SK-N-SH treated with all-trans-retinoic acid at 6 μM for 48 hours (cell line): ENCODE measurements at regions not wholly inside any gene's neighbourhood (a gene's known extent, or its start where the extent isn't known, plus 50 kb on each side); places are given as distances from the start of the nearest gene placed in this dataset.

Experiments
- ATAC-seq: fragments of 200-7000 bp; cut with Tn5 transposase; 3 replicates; pipeline ENCODE4 v1.9.1; 2020; ENCODE audit warnings: mild to moderate bottlenecking, moderate library complexity
- ARNTL ChIP-seq: fragments of 450-650 bp; formaldehyde crosslinking; IDR thresholded peaks from 2 replicates; pipeline ENCODE4 v1.5.0; 2020; ENCODE audit warnings: low read depth, mild to moderate bottlenecking, moderate library complexity, borderline replicate concordance
- BACH2 ChIP-seq: fragments of 250-450 bp; sonication (Bioruptor Pico); IDR thresholded peaks from 2 replicates; pipeline ENCODE4 v1.9.0; 2021; ENCODE audit warnings: mild to moderate bottlenecking, borderline replicate concordance
- CREB5 ChIP-seq: fragments of 250-450 bp; sonication (Bioruptor Pico); IDR thresholded peaks from 2 replicates; pipeline ENCODE4 v1.5.1; 2020; ENCODE audit warnings: low read depth, mild to moderate bottlenecking, moderate library complexity
- CSDC2 ChIP-seq: fragments of 250-450 bp; sonication (Bioruptor Pico); IDR thresholded peaks from 2 replicates; pipeline ENCODE4 v1.5.0; 2020; ENCODE audit warnings: mild to moderate bottlenecking, moderate library complexity
- ESRRG ChIP-seq: fragments of 250-450 bp; sonication (Bioruptor Pico); IDR thresholded peaks from 2 replicates; pipeline ENCODE4 v1.6.1; 2021; ENCODE audit warnings: mild to moderate bottlenecking
- GLIS3 ChIP-seq: fragments of 250-450 bp; sonication (Bioruptor Pico); IDR thresholded peaks from 2 replicates; pipeline ENCODE4 v1.5.0; 2020; ENCODE audit warnings: mild to moderate bottlenecking, moderate library complexity
- ISL1 ChIP-seq: fragments of 250-450 bp; sonication (Bioruptor Pico); IDR thresholded peaks from 2 replicates; pipeline ENCODE4 v2.1.2; 2022; ENCODE audit warnings: mild to moderate bottlenecking, moderate library complexity
- OSR1 ChIP-seq: fragments of 250-450 bp; sonication (Bioruptor Pico); IDR thresholded peaks from 2 replicates; pipeline ENCODE4 v1.8.0; 2022; ENCODE audit warnings: moderate library complexity, mild to moderate bottlenecking, inconsistent platforms
- PATZ1 ChIP-seq: fragments of 250-450 bp; sonication (Bioruptor Pico); IDR thresholded peaks from 2 replicates; pipeline ENCODE4 v1.8.0; 2020; ENCODE audit warnings: mild to moderate bottlenecking, moderate library complexity, borderline replicate concordance
- POU6F1 ChIP-seq: fragments of 250-450 bp; sonication (Bioruptor Pico); IDR thresholded peaks from 2 replicates; pipeline ENCODE4 v1.8.0; 2021; ENCODE audit warnings: low read depth, mild to moderate bottlenecking, moderate library complexity, borderline replicate concordance
- PPARA ChIP-seq: fragments of 250-450 bp; sonication (Bioruptor Pico); IDR thresholded peaks from 2 replicates; pipeline ENCODE4 v1.5.0; 2020; ENCODE audit warnings: mild to moderate bottlenecking, borderline replicate concordance
- RARB ChIP-seq: fragments of 250-450 bp; sonication (Bioruptor Pico); IDR thresholded peaks from 2 replicates; pipeline ENCODE4 v1.8.0; 2021; ENCODE audit warnings: mild to moderate bottlenecking, moderate library complexity
- TCF4 ChIP-seq: fragments of 250-450 bp; sonication (Bioruptor Pico); IDR thresholded peaks from 2 replicates; pipeline ENCODE4 v1.8.0; 2021; ENCODE audit warnings: mild to moderate bottlenecking, moderate library complexity, borderline replicate concordance
- TOX ChIP-seq: fragments of 250-450 bp; sonication (Bioruptor Pico); IDR thresholded peaks from 2 replicates; pipeline ENCODE4 v1.8.0; 2021; ENCODE audit warnings: mild to moderate bottlenecking, moderate library complexity, borderline replicate concordance
- ZFP3 ChIP-seq: fragments of 250-450 bp; sonication (Bioruptor Pico); IDR thresholded peaks from 2 replicates; pipeline ENCODE4 v1.5.0; 2020; ENCODE audit warnings: mild to moderate bottlenecking, moderate library complexity
- ZFP30 ChIP-seq: fragments of 450-650 bp; formaldehyde crosslinking; IDR thresholded peaks from 2 replicates; pipeline ENCODE4 v1.5.0; 2022; ENCODE audit warnings: mild to moderate bottlenecking, moderate library complexity
- ZNF565 ChIP-seq: fragments of 450-650 bp; formaldehyde crosslinking; conservative IDR thresholded peaks from 2 replicates; pipeline ENCODE4 v1.5.0; 2020; ENCODE audit warnings: low read depth, mild to moderate bottlenecking, moderate library complexity
- ZNF8 ChIP-seq: fragments of 450-650 bp; formaldehyde crosslinking; IDR thresholded peaks from 2 replicates; pipeline ENCODE4 v1.5.0; 2020; ENCODE audit warnings: mild to moderate bottlenecking, moderate library complexity

GRCh38 chr3:137116619-137117018 lies 158.8 kb downstream of the IL20RB start:
- ATAC-seq = no peak
- no peak for TF ChIP-seq ZNF8

GRCh38 chr3:137121704-137122314 lies 164.0 kb downstream of the IL20RB start:
- ATAC-seq = peak; percentile 70

GRCh38 chr3:137131081-137131480 lies 173.3 kb downstream of the IL20RB start:
- TF ChIP-seq TCF4 (CRISPR knock-in tag) (no peak), ZNF565 (CRISPR knock-in tag) (no peak), RARB (CRISPR knock-in tag) (no peak), CSDC2 (no peak), ZNF8 (no peak), ZFP3 (CRISPR knock-in tag) (no peak), PATZ1 (CRISPR knock-in tag) (no peak), GLIS3 (no peak), PPARA (CRISPR knock-in tag) (no peak), ISL1 (CRISPR knock-in tag) (no peak), CREB5 (CRISPR knock-in tag) (no peak)
- TF ChIP-seq, all 23 proteins: peak for 0
- no peak for ATAC-seq

More at GRCh38 chr3:137121704-137122314, 164.0 kb downstream of the IL20RB start:
- no peak for TF ChIP-seq POU6F1 (CRISPR knock-in tag)
- TF ChIP-seq, all 23 proteins: peak for 0

DNA sequence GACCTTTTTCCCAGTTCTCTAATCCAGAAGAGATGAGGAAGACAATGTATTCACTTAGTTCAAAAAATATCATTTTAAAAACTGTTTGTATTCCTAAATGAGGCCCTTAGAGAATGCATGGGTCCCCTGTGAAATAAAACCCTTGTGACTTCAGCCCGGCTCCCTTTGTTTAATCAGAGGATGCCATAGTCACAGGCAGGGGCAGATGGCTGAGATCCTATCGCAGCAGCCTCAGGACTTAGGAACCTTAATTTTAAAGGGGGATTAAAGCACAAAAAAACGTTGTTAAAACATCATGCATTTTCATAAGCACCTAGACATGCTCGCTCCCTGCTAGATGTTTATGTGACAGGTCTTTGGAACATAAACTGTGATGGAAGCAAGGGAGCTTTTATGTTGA lies 176.6 kb downstream of the IL20RB start:
- no peak for ATAC-seq
- TF ChIP-seq BACH2 (CRISPR knock-in tag) (no peak), ZFP3 (CRISPR knock-in tag) (no peak), OSR1 (CRISPR knock-in tag) (no peak), CREB5 (CRISPR knock-in tag) (no peak), ZNF8 (no peak), ARNTL (CRISPR knock-in tag) (no peak), TOX (CRISPR knock-in tag) (no peak), ESRRG (CRISPR knock-in tag) (no peak)
- TF ChIP-seq, all 23 proteins: peak for 0

- ATAC-seq = no peak
- TF ChIP-seq CSDC2 = no peak
- TF ChIP-seq PPARA (CRISPR knock-in tag) = no peak
- no peak for TF ChIP-seq OSR1 (CRISPR knock-in tag)
- TF ChIP-seq POU6F1 (CRISPR knock-in tag) = no peak
- TF ChIP-seq RARB (CRISPR knock-in tag) = no peak
- no peak for TF ChIP-seq ZFP30 (CRISPR knock-in tag)
- no peak for TF ChIP-seq ISL1 (CRISPR knock-in tag)
- TF ChIP-seq TCF4 (CRISPR knock-in tag) = no peak
- no peak for TF ChIP-seq ESRRG (CRISPR knock-in tag)
- TF ChIP-seq PATZ1 (CRISPR knock-in tag) = no peak
- TF ChIP-seq ZFP3 (CRISPR knock-in tag) = no peak
- TF ChIP-seq BACH2 (CRISPR knock-in tag) = no peak
- TF ChIP-seq, all 23 proteins: peak for 0
Observed at GRCh38 chr3:137148406-137148805, 190.6 kb downstream of the IL20RB start.
